GM21528 (cell line): ENCODE measurements at regions not wholly inside any gene's neighbourhood (a gene's known extent, or its start where the extent isn't known, plus 50 kb on each side); places are given as distances from the start of the nearest gene placed in this dataset.

Source experiments
- ATAC-seq: cut with Tn5 transposase; IDR thresholded peaks from one replicate; pipeline ENCODE4 v1.9.1; 2021; ENCODE audit warnings: mild to moderate bottlenecking, moderate library complexity; ENCODE audit not compliant: unreplicated experiment, low FRiP score

GRCh38 chr13:106433066-106433465 is 102.4 kb downstream of the EFNB2 start:
- ATAC-seq, result no peak

GRCh38 chr13:106432636-106433035 is 102.8 kb downstream of the EFNB2 start:
- no peak for ATAC-seq

- ATAC-seq, result no peak
Measured at GRCh38 chr13:106426909-106427308, 108.6 kb downstream of the EFNB2 start.

GRCh38 chr13:106425661-106426060 is 109.8 kb downstream of the EFNB2 start:
- ATAC-seq, result no peak

GRCh38 chr13:106424805-106425204 is 110.7 kb downstream of the EFNB2 start:
- no peak for ATAC-seq

- ATAC-seq, result no peak
Measured at GRCh38 chr13:106423530-106423929, 111.9 kb downstream of the EFNB2 start.

- no peak for ATAC-seq
Measured at GRCh38 chr13:106418556-106418955, 116.9 kb downstream of the EFNB2 start.

- ATAC-seq, result no peak
Measured at GRCh38 chr13:106417467-106418110, 117.9 kb downstream of the EFNB2 start.

- no peak for ATAC-seq
Measured at GRCh38 chr13:106416645-106417044, 118.8 kb downstream of the EFNB2 start.

GRCh38 chr13:106415971-106416370 is 119.5 kb downstream of the EFNB2 start:
- no peak for ATAC-seq

- no peak for ATAC-seq
Measured at GRCh38 chr13:106415442-106415841, 120.0 kb downstream of the EFNB2 start.

- no peak for ATAC-seq
Measured at GRCh38 chr13:106407338-106407737, 128.1 kb downstream of the EFNB2 start.

- no peak for ATAC-seq
Measured at GRCh38 chr13:106405731-106406130, 129.7 kb downstream of the EFNB2 start.

- ATAC-seq, result no peak
Measured at GRCh38 chr13:106403280-106403679, 132.2 kb downstream of the EFNB2 start.

- ATAC-seq, result no peak
Measured at GRCh38 chr13:106402866-106403265, 132.6 kb downstream of the EFNB2 start.

- no peak for ATAC-seq
Measured at GRCh38 chr13:106401081-106401480, 134.4 kb downstream of the EFNB2 start.

GRCh38 chr13:106400289-106400688 is 135.2 kb downstream of the EFNB2 start:
- no peak for ATAC-seq

- no peak for ATAC-seq
Measured at GRCh38 chr13:106398289-106398688, 137.2 kb downstream of the EFNB2 start.

GRCh38 chr13:106393776-106394175 is 141.7 kb downstream of the EFNB2 start:
- no peak for ATAC-seq

GRCh38 chr13:106391681-106392080 is 143.8 kb downstream of the EFNB2 start:
- no peak for ATAC-seq

GRCh38 chr13:106391271-106391670 is 144.2 kb downstream of the EFNB2 start:
- ATAC-seq, result no peak

GRCh38 chr13:106390367-106390766 is 145.1 kb downstream of the EFNB2 start:
- no peak for ATAC-seq

GRCh38 chr13:106385654-106386053 is 149.8 kb downstream of the EFNB2 start:
- ATAC-seq, result no peak
